Colonic mucosa (tissue), 4 donors: ENCODE measurements at regions not wholly inside any gene's neighbourhood (a gene's known extent, or its start where the extent isn't known, plus 50 kb on each side); places are given as distances from the start of the nearest gene placed in this dataset.

Experiments used
- DNase-seq: peaks from one replicate; pipeline ENCODE4 v3.0.0-alpha.2; 2020
- H3K27ac ChIP-seq: fragments of 200-600 bp; one replicate; pipeline ENCODE4 v1.8.0; 2021
- H3K27me3 ChIP-seq: fragments of 200-600 bp; one replicate; pipeline ENCODE4 v1.8.0; 2021
- H3K36me3 ChIP-seq: fragments of 200-600 bp; one replicate; pipeline ENCODE4 v1.8.0; 2021
- H3K4me1 ChIP-seq: fragments of 200-600 bp; one replicate; pipeline ENCODE4 v1.8.0; 2021; ENCODE audit warnings: mild to moderate bottlenecking
- H3K4me3 ChIP-seq: fragments of 200-600 bp; one replicate; pipeline ENCODE4 v1.8.0; 2021
- H3K9ac ChIP-seq, 2 donors: one replicate each; pipeline ENCODE4 v1.7.0; 2013; ENCODE audit warnings: control low read depth in 2 of 2, low read depth in 2 of 2, low read length in 2 of 2
- H3K9me3 ChIP-seq: fragments of 200-600 bp; one replicate; pipeline ENCODE4 v1.8.0; 2021
- CTCF ChIP-seq: fragments of 200-600 bp; IDR thresholded peaks from one replicate; pipeline ENCODE4 v1.8.0; 2022; ENCODE audit warnings: antibody characterized with exemption, mild to moderate bottlenecking
- intact Hi-C: fragments of 100-400 bp; cut with DNase I; formaldehyde crosslinking; loops from one replicate; pipeline ENCODE4 v1.14.1; 2022
- donor health status: healthy.
- donor health status: DM: no; HTN: no; CAD: no.
- donor health status: DM: no; HTN: no; CAD: no.

- Histone ChIP-seq H3K9ac (no peak overlapping the region), H3K4me3 (no peak overlapping the region), H3K27ac (no peak overlapping the region), H3K9me3 (no peaks in the 10 kb centered on the region), H3K27me3 (no peaks in the 10 kb centered on the region), H3K36me3 (no peaks in the 10 kb centered on the region), H3K4me1 (no peaks in the 10 kb centered on the region)
- TF ChIP-seq CTCF, result no peak
- intact Hi-C loops, result no loop called here
- no peak for DNase-seq
Measured at GRCh38 chr2:209344349-209344748, 79.5 kb upstream of the MAP2 start.

GRCh38 chr2:209348433-209348832 is 75.4 kb upstream of the MAP2 start:
- H3K27me3 ChIP-seq, result no peaks in the 10 kb centered on the region
- H3K4me1 ChIP-seq, result no peaks in the 10 kb centered on the region
- intact Hi-C loops, result no loop called here
- no peak for TF ChIP-seq CTCF
- no peak overlapping the region for H3K4me3 ChIP-seq
- H3K27ac ChIP-seq, result no peak overlapping the region
- H3K9ac ChIP-seq, result no peak overlapping the region
- no peaks in the 10 kb centered on the region for H3K9me3 ChIP-seq
- DNase-seq, result no peak
- H3K36me3 ChIP-seq, result no peaks in the 10 kb centered on the region

- DNase-seq, result no peak
- Histone ChIP-seq H3K4me3 (no peak overlapping the region), H3K27me3 (no peaks in the 10 kb centered on the region), H3K9ac (no peak overlapping the region), H3K9me3 (no peaks in the 10 kb centered on the region), H3K36me3 (no peaks in the 10 kb centered on the region), H3K27ac (no peak overlapping the region), H3K4me1 (no peaks in the 10 kb centered on the region)
- intact Hi-C loops, result no loop called here
- no peak for TF ChIP-seq CTCF
Measured at GRCh38 chr2:209351636-209352035, 72.2 kb upstream of the MAP2 start.

GRCh38 chr2:209358992-209359391 is 64.9 kb upstream of the MAP2 start:
- Histone ChIP-seq H3K27me3 (no peaks in the 10 kb centered on the region), H3K27ac (no peak overlapping the region), H3K9ac (no peak overlapping the region), H3K4me3 (no peak overlapping the region), H3K4me1 (no peaks in the 10 kb centered on the region), H3K36me3 (no peaks in the 10 kb centered on the region), H3K9me3 (no peaks in the 10 kb centered on the region)
- no peak for DNase-seq
- intact Hi-C loops, result no loop called here
- no peak for TF ChIP-seq CTCF

GRCh38 chr2:209367075-209367747 is 56.6 kb upstream of the MAP2 start:
- Histone ChIP-seq H3K27me3 (no peaks in the 10 kb centered on the region), H3K36me3 (no peaks in the 10 kb centered on the region), H3K27ac (no peak overlapping the region), H3K9me3 (no peaks in the 10 kb centered on the region), H3K4me1 (no peaks in the 10 kb centered on the region), H3K9ac (no peak overlapping the region), H3K4me3 (no peak overlapping the region)
- intact Hi-C loops, result no loop called here
- no peak for DNase-seq
- no peak for TF ChIP-seq CTCF
